ENCODE measurements at regions not wholly inside any gene's neighbourhood (a gene's known extent, or its start where the extent isn't known, plus 50 kb on each side); places are given as distances from the start of the nearest gene placed in this dataset.

- Histone ChIP-seq H3K27me3 (ENCODE audit: insufficient read depth, low read length, poor library complexity, severe bottlenecking) (no peaks in the 10 kb centered on the region), H3K4me1 (ENCODE audit: insufficient read depth, low read length) (no peaks in the 10 kb centered on the region), H3K36me3 (ENCODE audit: insufficient read depth, low read length) (no peaks in the 10 kb centered on the region), H3K4me3 (ENCODE audit: low read length) (no peak overlapping the region), H3K9me3 (ENCODE audit: low read length) (no peaks in the 10 kb centered on the region), H3K27ac (ENCODE audit: low read depth, low read length) (no peak overlapping the region)
- POLR2A ChIA-PET, result no interaction called here
- no peak overlapping the region for H3K27ac Mint-ChIP-seq
- CTCF ChIA-PET, result no interaction called here
- no peak for DNase-seq
- H3K27me3 Mint-ChIP-seq, result peaks cover 0 to 2% of the 10 kb centered on the region in 2 donors
- no peak overlapping the region for H3K4me3 Mint-ChIP-seq
- no peaks in the 10 kb centered on the region for H3K36me3 Mint-ChIP-seq
- H3K4me1 Mint-ChIP-seq, result no peaks in the 10 kb centered on the region
- H3K9me3 Mint-ChIP-seq, result peaks cover 0 to 14% (median 5%) of the 10 kb centered on the region in 5 donors
These were observed 702.7 kb downstream of the MAFB start for GRCh38 chr20:39986173-39986904.

- Histone ChIP-seq H3K27ac (ENCODE audit: low read depth, low read length) (no peak overlapping the region), H3K36me3 (ENCODE audit: insufficient read depth, low read length) (no peaks in the 10 kb centered on the region), H3K9me3 (ENCODE audit: low read length) (no peaks in the 10 kb centered on the region), H3K4me1 (ENCODE audit: insufficient read depth, low read length) (no peaks in the 10 kb centered on the region), H3K4me3 (ENCODE audit: low read length) (no peak overlapping the region), H3K27me3 (ENCODE audit: insufficient read depth, low read length, poor library complexity, severe bottlenecking) (no peaks in the 10 kb centered on the region)
- Mint-ChIP-seq H3K27me3 (peaks cover 0 to 2% of the 10 kb centered on the region in 2 donors), H3K36me3 (no peaks in the 10 kb centered on the region), H3K27ac (no peak overlapping the region), H3K4me3 (no peak overlapping the region), H3K4me1 (no peaks in the 10 kb centered on the region), H3K9me3 (peaks cover 0 to 9% (median 5%) of the 10 kb centered on the region in 5 donors)
- DNase-seq, result no peak
- CTCF ChIA-PET, result no interaction called here
- POLR2A ChIA-PET, result no interaction called here
These were observed 703.7 kb downstream of the MAFB start for GRCh38 chr20:39985271-39985827.

GRCh38 chr20:39983655-39984054 is 705.4 kb downstream of the MAFB start:
- H3K36me3 ChIP-seq (ENCODE audit: insufficient read depth, low read length), result no peaks in the 10 kb centered on the region
- Mint-ChIP-seq H3K27me3 (peaks cover 0 to 2% of the 10 kb centered on the region in 2 donors), H3K27ac (no peak overlapping the region), H3K36me3 (no peaks in the 10 kb centered on the region), H3K9me3 (peaks cover 0 to 4% (median 0%) of the 10 kb centered on the region in 5 donors), H3K4me1 (no peaks in the 10 kb centered on the region), H3K4me3 (no peak overlapping the region)
- H3K27ac ChIP-seq (ENCODE audit: low read depth, low read length), result no peak overlapping the region
- DNase-seq, result no peak
- ChIA-PET CTCF (no interaction called here), POLR2A (no interaction called here)
- no peaks in the 10 kb centered on the region for H3K9me3 ChIP-seq (ENCODE audit: low read length)
- no peaks in the 10 kb centered on the region for H3K27me3 ChIP-seq (ENCODE audit: insufficient read depth, low read length, poor library complexity, severe bottlenecking)
- no peaks in the 10 kb centered on the region for H3K4me1 ChIP-seq (ENCODE audit: insufficient read depth, low read length)
- H3K4me3 ChIP-seq (ENCODE audit: low read length), result no peak overlapping the region

- Mint-ChIP-seq H3K27ac (no peak overlapping the region), H3K9me3 (peaks cover 0 to 4% (median 0%) of the 10 kb centered on the region in 5 donors), H3K4me1 (no peaks in the 10 kb centered on the region), H3K36me3 (no peaks in the 10 kb centered on the region), H3K27me3 (peaks cover 0 to 2% of the 10 kb centered on the region in 2 donors), H3K4me3 (no peak overlapping the region)
- ChIA-PET POLR2A (no interaction called here), CTCF (no interaction called here)
- no peaks in the 10 kb centered on the region for H3K4me1 ChIP-seq (ENCODE audit: insufficient read depth, low read length)
- no peaks in the 10 kb centered on the region for H3K9me3 ChIP-seq (ENCODE audit: low read length)
- no peaks in the 10 kb centered on the region for H3K27me3 ChIP-seq (ENCODE audit: insufficient read depth, low read length, poor library complexity, severe bottlenecking)
- no peak for DNase-seq
- H3K36me3 ChIP-seq (ENCODE audit: insufficient read depth, low read length), result no peaks in the 10 kb centered on the region
- no peak overlapping the region for H3K4me3 ChIP-seq (ENCODE audit: low read length)
- no peak overlapping the region for H3K27ac ChIP-seq (ENCODE audit: low read depth, low read length)
These were observed 705.9 kb downstream of the MAFB start for GRCh38 chr20:39983183-39983582.

- H3K9me3 Mint-ChIP-seq, result peaks cover 0 to 10% (median 5%) of the 10 kb centered on the region in 5 donors
- Histone ChIP-seq H3K36me3 (ENCODE audit: insufficient read depth, low read length) (no peaks in the 10 kb centered on the region), H3K4me1 (ENCODE audit: insufficient read depth, low read length) (no peaks in the 10 kb centered on the region), H3K27me3 (ENCODE audit: insufficient read depth, low read length, poor library complexity, severe bottlenecking) (no peaks in the 10 kb centered on the region), H3K4me3 (ENCODE audit: low read length) (no peak overlapping the region), H3K9me3 (ENCODE audit: low read length) (no peaks in the 10 kb centered on the region), H3K27ac (ENCODE audit: low read depth, low read length) (no peak overlapping the region)
- ChIA-PET POLR2A (no interaction called here), CTCF (no interaction called here)
- no peak overlapping the region for H3K27ac Mint-ChIP-seq
- H3K4me1 Mint-ChIP-seq, result no peaks in the 10 kb centered on the region
- H3K4me3 Mint-ChIP-seq, result no peak overlapping the region
- peaks cover 0 to 4% of the 10 kb centered on the region in 2 donors for H3K27me3 Mint-ChIP-seq
- no peak for DNase-seq
- H3K36me3 Mint-ChIP-seq, result peaks cover 0 to 4% (median 0%) of the 10 kb centered on the region in 3 donors
These were observed 714.0 kb downstream of the MAFB start for GRCh38 chr20:39974966-39975501.

- H3K4me3 ChIP-seq (ENCODE audit: low read length), result no peak overlapping the region
- H3K4me3 Mint-ChIP-seq, result no peak overlapping the region
- peaks cover 0 to 6% of the 10 kb centered on the region in 2 donors for H3K27me3 Mint-ChIP-seq
- H3K27me3 ChIP-seq (ENCODE audit: insufficient read depth, low read length, poor library complexity, severe bottlenecking), result no peaks in the 10 kb centered on the region
- POLR2A ChIA-PET, result no interaction called here
- no peak overlapping the region for H3K27ac Mint-ChIP-seq
- H3K36me3 ChIP-seq (ENCODE audit: insufficient read depth, low read length), result no peaks in the 10 kb centered on the region
- no peak for DNase-seq
- H3K4me1 Mint-ChIP-seq, result no peaks in the 10 kb centered on the region
- H3K4me1 ChIP-seq (ENCODE audit: insufficient read depth, low read length), result no peaks in the 10 kb centered on the region
- no peak overlapping the region for H3K27ac ChIP-seq (ENCODE audit: low read depth, low read length)
- H3K9me3 Mint-ChIP-seq, result peaks cover 0 to 7% (median 2%) of the 10 kb centered on the region in 5 donors
- H3K36me3 Mint-ChIP-seq, result no peaks in the 10 kb centered on the region
- CTCF ChIA-PET, result no interaction called here
- no peaks in the 10 kb centered on the region for H3K9me3 ChIP-seq (ENCODE audit: low read length)
These were observed 720.5 kb downstream of the MAFB start for GRCh38 chr20:39968495-39968894.

GRCh38 chr20:39967806-39968205 is 721.2 kb downstream of the MAFB start:
- Histone ChIP-seq H3K9me3 (ENCODE audit: low read length) (no peaks in the 10 kb centered on the region), H3K27ac (ENCODE audit: low read depth, low read length) (no peak overlapping the region), H3K4me3 (ENCODE audit: low read length) (no peak overlapping the region), H3K4me1 (ENCODE audit: insufficient read depth, low read length) (no peaks in the 10 kb centered on the region), H3K27me3 (ENCODE audit: insufficient read depth, low read length, poor library complexity, severe bottlenecking) (no peaks in the 10 kb centered on the region), H3K36me3 (ENCODE audit: insufficient read depth, low read length) (no peaks in the 10 kb centered on the region)
- Mint-ChIP-seq H3K4me1 (no peaks in the 10 kb centered on the region), H3K27me3 (peaks cover 0 to 6% of the 10 kb centered on the region in 2 donors), H3K36me3 (no peaks in the 10 kb centered on the region), H3K4me3 (no peak overlapping the region), H3K27ac (no peak overlapping the region), H3K9me3 (peaks cover 0 to 7% (median 1%) of the 10 kb centered on the region in 5 donors)
- DNase-seq, result no peak
- ChIA-PET CTCF (no interaction called here), POLR2A (no interaction called here)

GRCh38 chr20:39961637-39962244 is 727.3 kb downstream of the MAFB start:
- H3K36me3 ChIP-seq (ENCODE audit: insufficient read depth, low read length), result no peaks in the 10 kb centered on the region
- CTCF ChIA-PET, result no interaction called here

More at GRCh38 chr20:39961637-39962244, 727.3 kb downstream of the MAFB start:
- no peak overlapping the region for H3K27ac ChIP-seq (ENCODE audit: low read depth, low read length)
- Mint-ChIP-seq H3K27ac (no peak overlapping the region), H3K36me3 (no peaks in the 10 kb centered on the region), H3K4me3 (no peak overlapping the region), H3K9me3 (peaks cover 0 to 1% (median 0%) of the 10 kb centered on the region in 5 donors), H3K4me1 (no peaks in the 10 kb centered on the region), H3K27me3 (peaks cover 0 to 4% of the 10 kb centered on the region in 2 donors)
- no peaks in the 10 kb centered on the region for H3K27me3 ChIP-seq (ENCODE audit: insufficient read depth, low read length, poor library complexity, severe bottlenecking)
- no peaks in the 10 kb centered on the region for H3K4me1 ChIP-seq (ENCODE audit: insufficient read depth, low read length)
- H3K9me3 ChIP-seq (ENCODE audit: low read length), result no peaks in the 10 kb centered on the region
- no peak overlapping the region for H3K4me3 ChIP-seq (ENCODE audit: low read length)
- POLR2A ChIA-PET, result no interaction called here
- DNase-seq, result no peak
